ENCODE measurements at regions not wholly inside any gene's neighbourhood (a gene's known extent, or its start where the extent isn't known, plus 50 kb on each side); places are given as distances from the start of the nearest gene placed in this dataset.
"Not testable (repeated sequence)": the region's sequence is repeated elsewhere in the genome, so short reads cannot be mapped to it uniquely, and the experiment has no call there.

DNA sequence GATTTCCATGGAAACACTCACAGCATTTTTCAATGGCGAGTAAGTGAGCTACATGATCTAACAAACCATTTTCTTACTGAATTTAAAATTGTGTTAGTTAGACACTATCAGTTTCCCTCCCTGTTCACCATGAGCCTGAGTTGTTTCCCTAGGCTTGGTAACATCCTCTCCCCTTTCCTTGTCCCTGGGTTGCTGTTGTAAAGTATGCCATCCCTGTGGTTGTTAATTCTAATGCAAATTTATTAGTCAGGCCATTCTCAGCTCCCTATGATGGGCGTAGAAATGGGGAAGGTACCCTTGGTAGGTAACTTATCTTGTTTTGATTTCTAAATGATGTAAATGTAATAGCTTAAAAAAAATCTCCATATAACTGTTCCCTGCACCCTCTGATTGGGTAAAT lies 143.0 kb downstream of the SPATA31A6 start:
- DNase-seq, result not testable (repeated sequence)

DNA sequence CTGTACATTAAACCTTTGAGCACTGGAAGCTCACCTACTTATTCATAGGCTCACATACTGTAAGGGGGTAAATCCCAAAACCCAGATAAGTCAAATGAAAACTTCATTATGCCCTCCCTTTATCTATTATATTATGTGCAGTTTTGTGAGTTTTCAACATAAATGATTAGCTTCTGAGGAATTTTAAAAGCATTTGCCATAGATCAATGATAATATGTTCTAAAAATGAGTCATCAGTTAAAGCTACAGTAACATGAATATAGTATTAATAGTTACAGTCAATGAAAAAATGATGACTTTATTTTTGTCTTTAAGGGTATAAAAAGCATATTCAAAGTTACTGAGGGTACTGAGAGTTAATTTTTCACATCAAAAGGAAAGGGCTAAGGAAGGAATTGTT lies 151.9 kb downstream of the SPATA31A6 start:
- not testable (repeated sequence) for DNase-seq

GRCh38 chr9:42335984-42336657 lies 152.7 kb downstream of the SPATA31A6 start:
- not testable (repeated sequence) for DNase-seq

DNA sequence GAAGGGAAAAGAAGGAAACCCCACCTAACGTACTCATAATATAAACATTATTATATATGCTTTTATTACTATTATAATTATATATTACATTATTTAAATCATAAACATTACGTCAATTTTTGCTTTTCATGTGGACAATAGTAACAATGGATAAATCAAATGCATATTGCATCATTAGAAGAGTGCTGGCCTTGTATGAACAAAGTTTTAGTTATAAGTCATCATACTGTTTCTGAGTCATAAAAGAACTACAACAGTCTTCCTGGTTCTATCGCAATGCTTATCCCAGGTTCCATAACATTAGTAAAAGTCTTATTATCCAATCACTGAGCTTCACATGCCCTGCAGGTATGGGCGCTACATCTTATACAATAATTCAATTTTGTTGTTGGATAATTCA lies 154.8 kb downstream of the SPATA31A6 start:
- not testable (repeated sequence) for DNase-seq

GRCh38 chr9:42339671-42340434 lies 156.4 kb downstream of the SPATA31A6 start:
- DNase-seq, result not testable (repeated sequence)

GRCh38 chr9:42340435-42340723 lies 156.9 kb downstream of the SPATA31A6 start:
- DNase-seq, result not testable (repeated sequence)

- DNase-seq, result not testable (repeated sequence)
Measured at GRCh38 chr9:42341860-42342259, 158.4 kb downstream of the SPATA31A6 start.

DNA sequence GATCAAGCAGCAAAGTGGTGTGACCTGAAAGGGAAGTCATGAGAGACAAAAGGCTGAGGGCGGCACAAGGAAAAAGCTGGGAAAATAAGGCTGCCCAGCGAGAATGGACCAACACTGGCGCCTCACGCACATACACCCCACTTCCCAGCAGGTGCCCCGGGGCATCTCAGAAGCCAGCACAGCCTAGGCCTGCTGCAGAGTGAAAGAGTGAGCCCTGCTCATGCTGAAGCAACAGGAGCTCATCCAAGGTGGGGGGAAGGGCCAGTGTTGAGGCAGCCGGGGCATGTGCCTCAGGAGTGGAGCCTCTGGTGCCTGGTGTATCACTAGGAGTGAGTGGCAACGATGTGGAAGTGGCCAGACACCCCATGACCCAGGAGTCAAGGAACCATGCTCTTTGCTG lies 158.8 kb downstream of the SPATA31A6 start:
- DNase-seq, result not testable (repeated sequence)

DNA sequence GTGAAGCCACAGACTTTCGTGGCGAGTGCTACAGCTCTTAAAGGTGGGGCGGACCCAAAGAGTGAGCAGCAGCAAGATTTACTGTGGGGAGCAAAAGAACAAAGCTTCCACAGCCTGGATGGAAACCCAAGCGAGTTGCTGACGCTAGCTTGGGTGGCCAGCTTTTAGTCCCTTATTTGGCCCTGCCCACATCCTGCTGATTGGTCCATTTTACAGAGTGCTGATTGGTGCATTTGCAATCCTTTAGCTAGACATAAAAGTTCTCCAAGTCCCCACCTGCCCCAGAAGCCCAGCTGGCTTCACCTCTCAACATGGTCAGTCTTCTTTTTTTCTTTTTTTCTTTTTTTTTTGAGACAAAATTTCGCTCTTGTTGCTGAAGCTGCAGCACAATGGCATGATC lies 161.0 kb downstream of the SPATA31A6 start:
- not testable (repeated sequence) for DNase-seq

GRCh38 chr9:42346916-42347315 lies 163.5 kb downstream of the SPATA31A6 start:
- DNase-seq, result not testable (repeated sequence)

GRCh38 chr9:42349181-42349580 lies 165.7 kb downstream of the SPATA31A6 start:
- not testable (repeated sequence) for DNase-seq

GRCh38 chr9:42350412-42350811 lies 167.0 kb downstream of the SPATA31A6 start:
- not testable (repeated sequence) for DNase-seq

- DNase-seq, result not testable (repeated sequence)
Measured at GRCh38 chr9:42357604-42358373, 174.3 kb downstream of the SPATA31A6 start.

DNA sequence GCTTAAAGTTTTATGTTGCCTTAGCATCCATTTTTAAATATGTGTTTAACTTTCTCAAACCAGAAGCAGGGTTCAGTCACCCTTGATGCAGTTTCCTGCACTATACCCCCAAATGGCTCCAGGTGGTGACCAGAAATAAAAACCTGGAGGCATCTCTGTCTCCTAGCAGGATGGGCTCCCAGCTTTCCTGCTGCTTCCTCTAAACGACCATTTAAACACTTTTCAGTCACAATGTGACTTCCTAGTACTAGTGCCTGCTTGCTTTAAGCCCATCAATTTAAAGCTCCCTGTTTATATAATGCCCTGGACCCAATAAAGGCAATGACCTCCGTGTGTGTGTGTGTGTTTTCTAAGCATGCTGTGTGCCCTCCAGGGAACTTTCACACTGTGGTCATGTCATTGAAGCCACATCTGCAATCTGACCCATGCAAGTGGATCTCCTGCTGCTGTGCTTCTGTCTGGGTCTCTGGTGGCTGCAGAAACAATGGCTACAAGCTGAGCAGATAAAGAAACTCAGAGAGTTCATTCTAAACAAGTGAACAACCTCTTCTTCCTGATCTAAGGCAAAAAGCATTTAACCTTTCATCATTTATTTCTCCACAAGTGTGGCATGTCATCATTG lies 175.3 kb downstream of the SPATA31A6 start:
- DNase-seq, result not testable (repeated sequence)

DNA sequence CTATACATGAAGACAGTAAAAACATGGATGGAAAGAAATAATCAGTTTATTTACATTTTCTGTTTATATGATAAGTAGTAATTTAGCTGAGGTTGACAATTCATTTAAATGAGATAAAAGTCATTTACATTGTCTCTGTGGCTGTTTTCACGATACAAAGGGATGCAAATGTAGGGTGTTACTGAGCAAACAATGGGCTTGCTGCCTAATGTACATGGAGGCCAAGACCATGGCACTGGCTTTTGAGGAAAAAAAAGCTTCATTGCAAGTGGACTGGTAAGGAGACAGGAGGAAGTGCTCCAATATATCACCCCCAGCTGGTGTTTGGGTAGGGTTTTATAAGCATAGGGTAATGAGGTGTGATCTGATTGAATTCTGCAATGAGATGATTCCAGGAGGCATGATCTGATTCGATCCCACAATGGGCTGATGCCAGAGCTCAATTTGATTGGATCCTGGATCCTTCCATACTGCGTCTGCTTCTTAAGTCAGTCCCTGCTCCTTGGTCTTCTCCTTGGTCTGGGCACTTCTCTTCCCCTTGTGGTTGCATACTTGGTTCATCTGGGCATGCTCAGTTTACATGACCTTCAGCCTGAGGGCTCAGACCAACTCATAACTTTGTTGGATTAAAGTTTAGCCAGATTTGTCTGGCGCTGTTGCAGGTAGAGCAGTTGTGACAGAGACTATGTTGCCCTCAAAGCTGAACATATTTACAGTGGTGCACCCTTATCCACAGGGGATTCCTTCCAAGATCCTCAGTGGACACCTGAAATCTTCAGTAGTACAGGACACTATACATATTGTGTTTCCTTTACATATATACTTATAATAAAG lies 181.2 kb downstream of the SPATA31A6 start:
- not testable (repeated sequence) for DNase-seq

DNA sequence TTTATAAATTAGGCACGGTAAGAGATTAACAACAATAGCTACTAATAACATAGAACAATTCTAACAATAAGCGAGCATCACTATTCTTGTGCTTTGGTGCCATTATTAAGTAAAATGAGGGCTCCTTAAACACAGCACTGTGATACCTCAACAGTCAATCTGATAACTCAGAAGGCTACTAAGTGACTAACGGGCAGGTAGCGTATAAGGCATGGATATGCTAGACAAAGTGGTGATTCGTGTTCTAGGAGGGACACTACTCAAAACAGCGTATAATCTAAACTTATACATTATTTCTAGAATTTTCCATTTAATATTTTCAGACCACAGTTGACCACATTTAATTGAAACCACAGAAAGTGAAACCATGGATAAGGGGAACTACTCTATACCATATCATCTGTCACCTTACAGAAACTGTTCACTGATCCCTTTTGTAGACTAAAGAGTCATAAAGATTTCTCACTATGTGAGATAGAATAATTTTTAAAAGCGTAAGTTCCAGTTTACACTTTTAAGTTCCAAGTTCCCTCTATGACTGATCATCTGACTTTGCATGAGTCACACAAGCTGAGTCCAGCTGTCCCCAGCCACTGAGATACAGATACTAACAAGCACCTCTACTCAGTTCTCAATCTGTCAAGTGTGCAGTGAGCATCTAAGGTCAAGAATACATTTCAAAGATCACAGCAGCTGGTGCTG lies 181.9 kb downstream of the SPATA31A6 start:
- not testable (repeated sequence) for DNase-seq

GRCh38 chr9:42368279-42368881 lies 184.9 kb downstream of the SPATA31A6 start:
- DNase-seq, result not testable (repeated sequence)

DNA sequence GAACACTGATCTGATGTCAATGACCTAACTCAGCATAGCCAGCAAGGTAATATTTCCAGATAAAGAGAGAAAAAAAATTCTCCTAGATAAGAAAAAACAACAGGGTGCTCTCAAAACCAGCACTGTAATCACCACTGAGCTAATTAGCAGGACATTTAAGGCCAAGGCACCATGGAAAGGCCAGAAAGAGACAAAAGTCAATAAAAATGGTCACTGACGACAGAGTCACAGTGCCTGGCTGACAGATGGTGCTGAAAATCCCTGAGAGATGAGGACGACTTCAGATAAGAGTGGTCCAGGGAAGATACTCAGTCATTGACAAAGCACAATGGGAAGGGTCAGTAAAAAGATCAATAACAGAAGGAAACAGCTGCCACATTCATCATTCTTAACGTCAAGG lies 186.7 kb downstream of the SPATA31A6 start:
- DNase-seq, result not testable (repeated sequence)

- not testable (repeated sequence) for DNase-seq
Measured at GRCh38 chr9:42371417-42371816, 188.0 kb downstream of the SPATA31A6 start.

GRCh38 chr9:42377530-42378417 lies 194.3 kb downstream of the SPATA31A6 start:
- DNase-seq, result not testable (repeated sequence)

Measured in NCI-H82 (cell line).